Fibroblast of lung (primary cell): ENCODE measurements at regions not wholly inside any gene's neighbourhood (a gene's known extent, or its start where the extent isn't known, plus 50 kb on each side); places are given as distances from the start of the nearest gene placed in this dataset.

ENCODE experiments used
- DNase-seq, 2 donors: peaks; one replicate each; pipeline versions ENCODE4 v3.0.0 to v3.0.0-alpha.2; 2010; ENCODE audit warnings: low read depth in 2 of 2
- H2AFZ ChIP-seq: 2 replicates; pipeline ENCODE4 v1.5.1; 2012; ENCODE audit warnings: low read length, control low read depth, inconsistent platforms
- H3K27ac ChIP-seq: 2 replicates; pipeline ENCODE4 v1.5.1; 2011; ENCODE audit warnings: low read length, control low read depth; ENCODE audit not compliant: insufficient read depth
- H3K27me3 ChIP-seq: 2 replicates; pipeline ENCODE4 v1.5.1; 2011; ENCODE audit warnings: mild to moderate bottlenecking, low read length; ENCODE audit not compliant: control insufficient read depth, insufficient read depth
- H3K36me3 ChIP-seq: 2 replicates; pipeline ENCODE4 v1.5.1; 2011; ENCODE audit warnings: low read length; ENCODE audit not compliant: control insufficient read depth, insufficient read depth
- H3K4me1 ChIP-seq: 2 replicates; pipeline ENCODE4 v1.5.1; 2011; ENCODE audit warnings: low read length; ENCODE audit not compliant: control insufficient read depth, insufficient read depth; ENCODE audit errors: extremely low read depth
- H3K4me2 ChIP-seq: 2 replicates; pipeline ENCODE4 v1.5.1; 2011; ENCODE audit warnings: low read length, control low read depth; ENCODE audit not compliant: insufficient read depth; ENCODE audit errors: extremely low read depth
- H3K4me3 ChIP-seq, 4 experiments: fragments of 200-600 bp in 1 of 4; sonication (generic) in 1 of 4; replicated peaks in 1 of 4; 2 replicates each; pipeline ENCODE4 v1.5.1; 2011 to 2016; ENCODE audit warnings: low read length in 4 of 4, low read depth in 3 of 4, mild to moderate bottlenecking in 3 of 4, control low read depth in 2 of 4, inconsistent platforms in 1 of 4, mixed read lengths in 1 of 4; ENCODE audit not compliant: insufficient read depth in 1 of 4; ENCODE audit errors: control extremely low read depth in 1 of 4
- H3K79me2 ChIP-seq: 2 replicates; pipeline ENCODE4 v1.5.1; 2012; ENCODE audit warnings: mild to moderate bottlenecking, low read length, inconsistent platforms; ENCODE audit not compliant: control insufficient read depth, insufficient read depth
- H3K9ac ChIP-seq: 2 replicates; pipeline ENCODE4 v1.5.1; 2011; ENCODE audit warnings: mild to moderate bottlenecking, low read length, control low read depth; ENCODE audit not compliant: insufficient read depth
- H3K9me3 ChIP-seq: 2 replicates; pipeline ENCODE4 v1.5.1; 2012; ENCODE audit warnings: low read depth, low read length; ENCODE audit not compliant: control insufficient read depth, insufficient read depth
- H4K20me1 ChIP-seq: 2 replicates; pipeline ENCODE4 v1.5.1; 2011; ENCODE audit warnings: low read length; ENCODE audit not compliant: control insufficient read depth, insufficient read depth; ENCODE audit errors: extremely low read depth
- CTCF ChIP-seq, 2 donors: IDR thresholded peaks in 1 of 2; conservative IDR thresholded peaks in 1 of 2; 1 replicate in 1 of 2; 2 replicates in 1 of 2; pipeline ENCODE4 v1.5.1; 2011 to 2012; ENCODE audit warnings: low read length in 2 of 2, control low read depth in 1 of 2, inconsistent platforms in 1 of 2, low read depth in 1 of 2, mild to moderate bottlenecking in 1 of 2
- EZH2 ChIP-seq: IDR thresholded peaks from 2 replicates; pipeline ENCODE4 v1.5.1; 2012; ENCODE audit warnings: low read length, control low read depth, mild to moderate bottlenecking; ENCODE audit errors: missing control alignments

DNA sequence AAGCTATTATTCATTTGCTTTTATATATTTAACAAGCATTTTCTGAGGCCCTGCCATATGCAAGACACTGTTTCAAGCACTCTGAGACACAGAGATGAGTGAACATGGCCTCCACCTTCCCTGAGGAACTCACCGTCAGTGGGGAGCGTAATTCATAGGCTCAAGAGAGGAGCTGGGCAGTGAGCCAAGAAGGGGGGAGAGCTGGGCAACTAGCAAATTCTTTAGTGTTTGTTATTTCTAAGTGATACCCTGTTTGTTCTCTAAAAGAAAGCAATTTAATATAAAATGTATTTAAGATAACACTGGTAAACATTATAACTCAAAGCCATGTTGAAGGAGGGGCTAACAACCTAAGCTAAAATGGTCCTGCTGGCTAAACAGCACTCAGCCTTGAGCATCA is 119.2 kb upstream of the NGF start:
- no peak overlapping the region for H3K27ac ChIP-seq
- no peaks in the 10 kb centered on the region for H4K20me1 ChIP-seq
- H3K9ac ChIP-seq, result no peak overlapping the region
- H3K4me2 ChIP-seq, result no peak overlapping the region
- no peak overlapping the region for H3K4me3 ChIP-seq
- H3K9me3 ChIP-seq, result no peaks in the 10 kb centered on the region
- TF ChIP-seq CTCF (conservative IDR thresholded peaks at IDR 0.05 in 1 of 2, IDR thresholded peaks at IDR 0.05 in 1 of 2; ENCODE audit: low read depth in 1 of 2, low read length in 2 of 2) (no peak), EZH2 (no peak)
- peak in 1 of 2 donors; percentile 17 for DNase-seq
- no peak overlapping the region for H2AFZ ChIP-seq
- H3K36me3 ChIP-seq, result no peaks in the 10 kb centered on the region
- H3K4me1 ChIP-seq, result peaks cover 15% of the 10 kb centered on the region
- no peaks in the 10 kb centered on the region for H3K79me2 ChIP-seq
- H3K27me3 ChIP-seq, result no peaks in the 10 kb centered on the region

DNA sequence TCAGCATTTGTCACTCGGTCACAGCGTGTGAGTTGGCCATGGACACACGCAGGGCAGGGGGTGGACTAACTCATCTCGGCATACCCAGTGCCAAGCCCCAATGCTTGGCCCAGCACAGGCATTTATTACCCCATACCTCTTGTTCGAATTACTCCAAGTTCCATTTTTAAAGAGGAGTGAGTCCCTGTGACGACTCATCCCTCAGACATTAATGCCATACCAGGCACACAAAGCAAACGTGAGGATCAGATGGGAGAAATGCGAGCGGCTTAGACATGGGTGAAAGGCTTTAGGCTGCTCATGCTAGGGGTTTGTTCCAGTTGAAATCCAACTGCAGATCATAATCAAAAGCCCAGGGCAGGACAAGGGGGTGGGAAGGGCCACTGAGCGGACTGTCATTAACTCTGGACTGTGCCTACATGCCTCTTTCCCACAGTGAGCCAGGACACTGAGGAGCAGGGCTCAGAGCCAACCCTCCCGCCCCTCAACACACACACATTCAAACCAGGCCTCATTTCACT is 118.5 kb upstream of the NGF start:
- Histone ChIP-seq H3K9ac (no peak overlapping the region), H3K27me3 (no peaks in the 10 kb centered on the region), H3K4me3 (no peak overlapping the region), H3K4me1 (peaks cover 15% of the 10 kb centered on the region), H3K9me3 (no peaks in the 10 kb centered on the region), H3K4me2 (no peak overlapping the region), H3K79me2 (no peaks in the 10 kb centered on the region), H2AFZ (no peak overlapping the region), H4K20me1 (no peaks in the 10 kb centered on the region), H3K36me3 (no peaks in the 10 kb centered on the region), H3K27ac (no peak overlapping the region)
- TF ChIP-seq EZH2, result no peak
- no peak for TF ChIP-seq CTCF (conservative IDR thresholded peaks at IDR 0.05 in 1 of 2, IDR thresholded peaks at IDR 0.05 in 1 of 2; ENCODE audit: low read depth in 1 of 2, low read length in 2 of 2)
- peak in 1 of 2 donors; percentile 48 for DNase-seq

DNA sequence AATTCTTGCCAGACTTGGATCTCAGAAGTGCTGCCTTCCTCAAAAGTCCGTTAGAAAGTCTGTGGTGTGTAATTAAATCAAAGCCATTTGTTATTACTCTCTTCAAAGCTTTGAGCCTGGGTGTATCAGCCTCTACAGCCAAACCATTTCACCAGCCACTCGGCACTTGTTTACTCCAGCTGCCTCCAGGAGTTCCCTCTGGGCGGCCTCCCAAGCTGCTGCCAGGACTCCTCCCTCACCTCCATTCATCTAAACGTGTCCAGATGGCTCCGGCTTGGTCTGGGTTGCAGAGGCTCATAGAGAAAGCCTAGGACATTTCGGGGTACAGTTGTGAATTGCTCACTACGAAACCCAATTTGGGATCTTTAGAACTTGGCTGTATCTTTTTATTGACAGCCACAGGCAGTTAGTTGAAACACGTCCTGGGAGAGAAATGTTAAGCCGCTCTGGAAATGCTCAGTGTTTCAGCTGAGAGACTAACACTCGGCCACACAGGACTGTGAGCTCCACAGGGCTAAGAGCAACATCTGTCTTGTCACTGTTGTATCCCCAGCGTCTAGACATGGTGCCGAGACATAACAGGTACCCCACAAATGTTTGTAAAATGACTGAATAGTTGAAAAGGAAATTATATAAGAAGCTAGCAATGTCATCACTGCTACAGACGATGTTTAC is 116.9 kb upstream of the NGF start:
- H3K36me3 ChIP-seq, result no peaks in the 10 kb centered on the region
- H3K9me3 ChIP-seq, result no peaks in the 10 kb centered on the region
- H3K27ac ChIP-seq, result no peak overlapping the region
- peaks cover 15% of the 10 kb centered on the region for H3K4me1 ChIP-seq
- TF ChIP-seq EZH2 (no peak), CTCF (conservative IDR thresholded peaks at IDR 0.05 in 1 of 2, IDR thresholded peaks at IDR 0.05 in 1 of 2; ENCODE audit: low read depth in 1 of 2, low read length in 2 of 2) (no peak)
- peak overlapping the region; percentile 66 for H3K4me2 ChIP-seq
- no peaks in the 10 kb centered on the region for H4K20me1 ChIP-seq
- H3K27me3 ChIP-seq, result no peaks in the 10 kb centered on the region
- peak overlapping the region; percentile 37 for H2AFZ ChIP-seq
- no peak overlapping the region for H3K4me3 ChIP-seq
- peak; percentile 22 to 90 for DNase-seq
- H3K79me2 ChIP-seq, result no peaks in the 10 kb centered on the region
- H3K9ac ChIP-seq, result no peak overlapping the region
